K562 (cell line): ENCODE measurements at regions not wholly inside any gene's neighbourhood (a gene's known extent, or its start where the extent isn't known, plus 50 kb on each side); places are given as distances from the start of the nearest gene placed in this dataset.

Source experiments
- ATAC-seq: fragments of 200-7000 bp; cut with Tn5 transposase; 3 replicates; pipeline ENCODE4 v1.9.1; 2020; ENCODE audit warnings: moderate library complexity
- BruUV-seq: library from RNA; stranded (reverse); fragments of 400-500 nt; replicated peaks from 2 replicates; lab custom pipeline; 2021; lab: Mats Ljungman, UMichigan
- CTCF ChIA-PET: fragments of 300-600 bp; formaldehyde crosslinking; extraction: SDS; loops from one replicate; lab custom pipeline; 2021; ENCODE audit warnings: low intra/inter-chr PET ratio; lab: Yijun Ruan, JAX
- POLR2A ChIA-PET: fragments of 300-600, 350-650 bp; sonication (Branson Sonifier 250); formaldehyde crosslinking; extraction: SDS; loops from one replicate; lab custom pipeline; 2021; ENCODE audit warnings: antibody characterized with exemption, inconsistent platforms; lab: Yijun Ruan, JAX
- DNase-seq, 4 experiments: peaks; one replicate each; pipeline versions ENCODE4 v3.0.0 to v3.0.0-alpha.2; 2011 to 2018; ENCODE audit warnings: low spot score in 3 of 4, mixed read lengths in 3 of 4; ENCODE audit errors: extremely low read depth in 1 of 4
- FAIRE-seq: peaks from 2 replicates; lab custom pipeline; 2011; peaks lifted over from hg19 to GRCh38; lab: Jason Lieb, UNC
- H2AFZ ChIP-seq: 2 replicates; pipeline ENCODE4 v1.6.0; 2011; ENCODE audit warnings: low read depth, low read length, control low read depth, inconsistent platforms
- H3K27ac ChIP-seq: fragments of 200-600 bp; 3 replicates; pipeline ENCODE4 v1.8.0; 2011; ENCODE audit warnings: low read depth, mild to moderate bottlenecking, control low read depth, inconsistent platforms, low read length, moderate library complexity, mixed read lengths; ENCODE audit errors: extremely low read depth
- H3K27me3 ChIP-seq, 2 experiments: fragments of 300-600 bp in 1 of 2; 2 replicates in 1 of 2; 3 replicates in 1 of 2; pipeline versions ENCODE4 v1.6.0 to v1.8.0; 2011; ENCODE audit warnings: inconsistent platforms in 2 of 2, low read length in 2 of 2, mild to moderate bottlenecking in 1 of 2, mixed read lengths in 1 of 2, moderate library complexity in 1 of 2; ENCODE audit not compliant: control insufficient read depth in 2 of 2, insufficient read depth in 2 of 2
- H3K36me3 ChIP-seq: fragments of 300-600 bp; 3 replicates; pipeline ENCODE4 v1.8.0; 2011; ENCODE audit warnings: mild to moderate bottlenecking, low read length, inconsistent platforms; ENCODE audit not compliant: control insufficient read depth, insufficient read depth
- H3K4me1 ChIP-seq, 2 experiments: fragments of 200-600 bp in 1 of 2; replicated peaks in 1 of 2; 2 replicates in 1 of 2; 3 replicates in 1 of 2; pipeline versions ENCODE4 v1.5.1 to v1.8.0; 2011; ENCODE audit warnings: inconsistent platforms in 2 of 2, low read length in 2 of 2, mild to moderate bottlenecking in 1 of 2, mixed read lengths in 1 of 2, moderate library complexity in 1 of 2; ENCODE audit not compliant: control insufficient read depth in 2 of 2, insufficient read depth in 2 of 2
- H3K4me2 ChIP-seq: 2 replicates; pipeline ENCODE4 v1.6.1; 2011; ENCODE audit warnings: low read length, control low read depth, inconsistent platforms, mixed read lengths; ENCODE audit not compliant: insufficient read depth
- H3K4me3 ChIP-seq: fragments of 200-600 bp; sonication (generic), shearing (Covaris generic); 2 replicates; pipeline ENCODE4 v1.5.1; 2016; ENCODE audit warnings: control low read depth, inconsistent platforms
- H3K79me2 ChIP-seq: fragments of 200-600 bp; 3 replicates; pipeline ENCODE4 v1.8.0; 2011; ENCODE audit warnings: low read length, inconsistent platforms; ENCODE audit not compliant: control insufficient read depth, insufficient read depth
- H3K9ac ChIP-seq, 2 experiments: 2 replicates each; pipeline versions ENCODE4 v1.6.0 to v1.6.1; 2011; ENCODE audit warnings: low read depth in 2 of 2, low read length in 2 of 2, control low read depth in 1 of 2, inconsistent platforms in 1 of 2, mild to moderate bottlenecking in 1 of 2, mixed read lengths in 1 of 2; ENCODE audit not compliant: insufficient read depth in 1 of 2
- H3K9me1 ChIP-seq: one replicate; pipeline ENCODE4 v1.6.0; 2011; ENCODE audit warnings: inconsistent platforms, mild to moderate bottlenecking, low read length, moderate library complexity; ENCODE audit not compliant: control insufficient read depth, insufficient read depth
- H3K9me3 ChIP-seq: replicated peaks from 2 replicates; pipeline ENCODE4 v1.5.1; 2011; ENCODE audit warnings: low read depth, low read length, inconsistent platforms; ENCODE audit not compliant: control insufficient read depth, insufficient read depth
- H4K20me1 ChIP-seq: replicated peaks from 2 replicates; pipeline ENCODE4 v1.6.1; 2011; ENCODE audit warnings: low read length, inconsistent platforms, mixed read lengths; ENCODE audit not compliant: control insufficient read depth, insufficient read depth
- CBX2 ChIP-seq: fragments of 200-600 bp; sonication (generic); IDR thresholded peaks from one replicate; pipeline ENCODE4 v1.6.1; 2012; ENCODE audit warnings: mild to moderate bottlenecking, low read length, inconsistent platforms; ENCODE audit not compliant: insufficient read depth, poor library complexity, severe bottlenecking
- KLF6 ChIP-seq: fragments of 250-450 bp; sonication (Bioruptor Pico); IDR thresholded peaks from 2 replicates; pipeline ENCODE4 v1.4.0; 2020; ENCODE audit warnings: mild to moderate bottlenecking, moderate library complexity, borderline replicate concordance
- L3MBTL2 ChIP-seq: fragments of 450-650 bp; IDR thresholded peaks from 2 replicates; pipeline ENCODE4 v1.6.1; 2016; ENCODE audit warnings: mild to moderate bottlenecking, moderate library complexity
- MTA3 ChIP-seq: fragments of 450-650 bp; formaldehyde crosslinking; IDR thresholded peaks from 2 replicates; pipeline ENCODE4 v1.6.1; 2017; ENCODE audit warnings: mild to moderate bottlenecking, borderline replicate concordance
- RFX7 ChIP-seq: fragments of 250-450 bp; sonication (Bioruptor Pico); IDR thresholded peaks from 2 replicates; pipeline ENCODE4 v1.5.1; 2021; ENCODE audit warnings: mild to moderate bottlenecking
- SAP30 ChIP-seq: fragments of 200-600 bp; sonication (generic); IDR thresholded peaks from 2 replicates; pipeline ENCODE4 v1.6.1; 2012; ENCODE audit warnings: borderline replicate concordance, low read depth, mild to moderate bottlenecking, moderate library complexity, low read length, control low read depth, inconsistent platforms; ENCODE audit not compliant: insufficient read depth, poor library complexity, severe bottlenecking
- SNRNP70 ChIP-seq: fragments of 200-400 bp; formaldehyde crosslinking; optimal IDR thresholded peaks from 2 replicates; pipeline ENCODE3; 2017; ENCODE audit warnings: low read depth, low read length
- in situ Hi-C: fragments of 300-500 bp; cut with MboI; formaldehyde crosslinking; loops from 4 replicates; pipeline ENCODE4 v1.15.0; 2018; ENCODE audit warnings: inconsistent platforms, mixed read lengths
- intact Hi-C: fragments of 100-400 bp; cut with micrococcal nuclease; formaldehyde crosslinking; loops from 2 replicates; pipeline ENCODE4 v1.14.2; 2022
- TF ChIP-seq, protein P1 (sequence below): sonication (generic); formaldehyde crosslinking; IDR thresholded peaks from 2 replicates; pipeline ENCODE4 v1.8.0; 2022; ENCODE audit warnings: mild to moderate bottlenecking, missing genetic modification reagents
- TF ChIP-seq, protein P2 (sequence below): fragments of 200-400 bp; formaldehyde crosslinking; IDR thresholded peaks from 2 replicates; pipeline ENCODE4 v1.6.1; 2017; ENCODE audit warnings: mild to moderate bottlenecking, low read depth, low read length, moderate library complexity

DNA sequence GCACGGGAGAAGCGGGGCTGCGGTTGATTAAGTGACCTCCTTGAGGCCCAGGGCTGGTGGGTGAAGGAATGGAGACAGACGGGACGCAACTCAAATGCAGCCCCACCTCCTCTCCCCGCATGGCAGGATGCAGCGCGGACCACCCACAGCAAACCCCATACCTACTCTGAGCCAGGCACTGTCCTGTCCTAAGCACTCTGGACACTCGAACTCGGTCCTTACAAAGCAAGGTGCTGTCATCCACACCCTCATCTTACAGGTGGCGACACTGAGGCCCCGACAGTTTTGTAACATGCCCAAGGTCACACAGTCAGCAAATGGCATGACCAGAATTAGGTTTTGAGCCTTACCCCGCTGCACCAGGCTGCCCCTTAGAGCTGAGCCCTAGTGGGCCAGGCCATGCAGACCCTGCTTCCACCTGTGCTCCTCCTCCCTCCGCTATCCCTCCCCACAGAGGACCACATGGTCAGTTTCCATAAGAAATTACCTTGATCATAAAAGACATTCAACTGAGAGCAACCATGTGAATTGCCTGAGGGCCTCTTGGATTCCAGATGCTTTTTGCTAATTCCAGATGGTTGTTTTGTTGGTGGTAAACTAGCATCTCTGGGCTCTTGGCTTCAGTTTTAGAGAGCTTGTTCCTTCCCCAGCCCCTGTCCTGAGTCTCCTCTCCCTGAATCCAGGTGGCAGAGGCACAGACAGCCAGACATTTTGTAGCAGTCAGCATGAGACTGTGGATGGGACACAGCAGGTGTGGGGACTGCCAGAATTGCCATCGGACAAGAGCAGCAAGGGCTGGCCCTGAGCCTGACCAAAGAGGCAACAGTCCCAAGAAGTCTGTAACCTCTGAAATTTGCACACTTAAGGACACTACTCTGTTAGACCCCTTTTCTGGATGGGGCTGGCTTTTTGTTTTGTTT, 171.9 kb upstream of the PMEPA1 start (continued):
- TF ChIP-seq, protein P1, sequence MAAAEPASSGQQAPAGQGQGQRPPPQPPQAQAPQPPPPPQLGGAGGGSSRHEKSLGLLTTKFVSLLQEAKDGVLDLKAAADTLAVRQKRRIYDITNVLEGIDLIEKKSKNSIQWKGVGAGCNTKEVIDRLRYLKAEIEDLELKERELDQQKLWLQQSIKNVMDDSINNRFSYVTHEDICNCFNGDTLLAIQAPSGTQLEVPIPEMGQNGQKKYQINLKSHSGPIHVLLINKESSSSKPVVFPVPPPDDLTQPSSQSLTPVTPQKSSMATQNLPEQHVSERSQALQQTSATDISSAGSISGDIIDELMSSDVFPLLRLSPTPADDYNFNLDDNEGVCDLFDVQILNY (CRISPR knock-in tag), result no peak
- no peak for TF ChIP-seq L3MBTL2
- TF ChIP-seq, all 486 proteins: peak for 0

DNA sequence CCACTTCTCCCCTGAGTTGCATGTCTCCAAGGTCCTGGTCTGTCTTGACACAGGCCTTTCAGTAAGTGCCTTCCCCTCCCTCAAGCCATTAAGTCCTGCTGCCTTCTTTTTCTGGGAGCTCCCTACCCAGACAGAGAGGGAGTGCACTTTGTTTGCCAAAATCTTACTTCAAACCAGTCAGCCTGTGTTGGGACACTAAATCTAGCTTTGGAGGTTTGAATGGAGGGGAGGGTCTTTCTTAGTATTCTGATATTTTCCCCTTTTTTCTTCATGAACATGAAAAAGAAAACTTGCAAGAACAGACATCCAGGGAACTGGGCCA, 170.7 kb upstream of the PMEPA1 start:
- DNase-seq, result no peak
- ChIA-PET CTCF (no interaction called here), POLR2A (no interaction called here)
- TF ChIP-seq SAP30 (no peak), MTA3 (no peak), KLF6 (CRISPR knock-in tag) (no peak), CBX2 (no peak), SNRNP70 (no peak), RFX7 (CRISPR knock-in tag) (no peak)
- TF ChIP-seq, protein P2, sequence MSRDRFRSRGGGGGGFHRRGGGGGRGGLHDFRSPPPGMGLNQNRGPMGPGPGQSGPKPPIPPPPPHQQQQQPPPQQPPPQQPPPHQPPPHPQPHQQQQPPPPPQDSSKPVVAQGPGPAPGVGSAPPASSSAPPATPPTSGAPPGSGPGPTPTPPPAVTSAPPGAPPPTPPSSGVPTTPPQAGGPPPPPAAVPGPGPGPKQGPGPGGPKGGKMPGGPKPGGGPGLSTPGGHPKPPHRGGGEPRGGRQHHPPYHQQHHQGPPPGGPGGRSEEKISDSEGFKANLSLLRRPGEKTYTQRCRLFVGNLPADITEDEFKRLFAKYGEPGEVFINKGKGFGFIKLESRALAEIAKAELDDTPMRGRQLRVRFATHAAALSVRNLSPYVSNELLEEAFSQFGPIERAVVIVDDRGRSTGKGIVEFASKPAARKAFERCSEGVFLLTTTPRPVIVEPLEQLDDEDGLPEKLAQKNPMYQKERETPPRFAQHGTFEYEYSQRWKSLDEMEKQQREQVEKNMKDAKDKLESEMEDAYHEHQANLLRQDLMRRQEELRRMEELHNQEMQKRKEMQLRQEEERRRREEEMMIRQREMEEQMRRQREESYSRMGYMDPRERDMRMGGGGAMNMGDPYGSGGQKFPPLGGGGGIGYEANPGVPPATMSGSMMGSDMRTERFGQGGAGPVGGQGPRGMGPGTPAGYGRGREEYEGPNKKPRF, result no peak
- no peak for FAIRE-seq
- Histone ChIP-seq H3K9me1 (no peaks in the 10 kb centered on the region), H4K20me1 (peaks cover 4% of the 10 kb centered on the region; the same call in 1 of the 2 replicates), H3K27me3 (peaks cover 15 to 45% of the 10 kb centered on the region in 2 experiments; a peak in 4 of 5 replicates), H3K4me2 (no peak overlapping the region), H3K4me3 (no peak overlapping the region), H3K79me2 (no peaks in the 10 kb centered on the region), H3K36me3 (no peaks in the 10 kb centered on the region), H3K4me1 (no peaks in the 10 kb centered on the region), H3K9me3 (no peaks in the 10 kb centered on the region), H3K9ac (no peak overlapping the region), H2AFZ (no peak overlapping the region), H3K27ac (no peak overlapping the region)
- intact Hi-C loops, result no loop called here
- in situ Hi-C loops, result no loop called here
- ATAC-seq, result no peak
- BruUV-seq, result no TSS peak
